Activated CD8-positive, alpha-beta T cell treated with anti-CD3 and anti-CD28 coated beads for 36 hours (primary cell): ENCODE measurements at regions not wholly inside any gene's neighbourhood (a gene's known extent, or its start where the extent isn't known, plus 50 kb on each side); places are given as distances from the start of the nearest gene placed in this dataset.

ENCODE experiments used
- ATAC-seq: fragments of 200-7000 bp; cut with Tn5 transposase; one replicate; pipeline ENCODE4 v1.10.0; 2021; ENCODE audit warnings: mild to moderate bottlenecking, moderate library complexity
- CTCF ChIA-PET: fragments of 350-600 bp; sonication (Branson Sonifier 250); formaldehyde crosslinking; loops from one replicate; lab custom pipeline; 2021; ENCODE audit warnings: antibody characterized with exemption; lab: Charles Lee
- POLR2A ChIA-PET: fragments of 350-600 bp; sonication (Branson Sonifier 250); formaldehyde crosslinking; loops from one replicate; lab custom pipeline; 2021; ENCODE audit warnings: antibody characterized with exemption; lab: Charles Lee
- DNase-seq: peaks from one replicate; pipeline ENCODE4 v3.0.0-alpha.2; 2020
- H3K27ac Mint-ChIP-seq: one replicate; pipeline ENCODE4 v1.8.0; 2021; ENCODE audit warnings: mild to moderate bottlenecking, mixed read lengths
- H3K27me3 Mint-ChIP-seq: one replicate; pipeline ENCODE4 v1.8.0; 2021; ENCODE audit warnings: mixed read lengths
- H3K36me3 Mint-ChIP-seq: one replicate; pipeline ENCODE4 v1.8.0; 2021; ENCODE audit warnings: low read depth, mixed read lengths
- H3K4me1 Mint-ChIP-seq: one replicate; pipeline ENCODE4 v1.8.0; 2021; ENCODE audit warnings: low read depth, mixed read lengths
- H3K4me3 Mint-ChIP-seq: one replicate; pipeline ENCODE4 v1.8.0; 2021; ENCODE audit warnings: mild to moderate bottlenecking, moderate library complexity, mixed read lengths
- H3K9me3 Mint-ChIP-seq: one replicate; pipeline ENCODE4 v1.8.0; 2021; ENCODE audit warnings: mixed read lengths
- CTCF ChIP-seq: fragments of 200-600 bp; IDR thresholded peaks from one replicate; pipeline ENCODE4 v1.8.0; 2022; ENCODE audit warnings: antibody characterized with exemption, mild to moderate bottlenecking
- intact Hi-C: fragments of 100-400 bp; cut with micrococcal nuclease; formaldehyde crosslinking; loops from one replicate; pipeline ENCODE4 v1.10.0; 2022

GRCh38 chr11:121873766-121874165 is 242.2 kb downstream of the BLID start:
- intact Hi-C loops: no loop called here
- ChIA-PET CTCF (no interaction called here), POLR2A (no interaction called here)
- peaks cover 3% of the 10 kb centered on the region for H3K27me3 Mint-ChIP-seq
- H3K9me3 Mint-ChIP-seq: no peaks in the 10 kb centered on the region
- H3K4me1 Mint-ChIP-seq: no peaks in the 10 kb centered on the region
- TF ChIP-seq CTCF: no peak
- no peak overlapping the region for H3K4me3 Mint-ChIP-seq
- no peak for DNase-seq
- ATAC-seq: no peak
- H3K27ac Mint-ChIP-seq: no peak overlapping the region
- no peaks in the 10 kb centered on the region for H3K36me3 Mint-ChIP-seq

GRCh38 chr11:121872356-121872755 is 243.7 kb downstream of the BLID start:
- Mint-ChIP-seq H3K9me3 (no peaks in the 10 kb centered on the region), H3K36me3 (no peaks in the 10 kb centered on the region), H3K27ac (no peak overlapping the region), H3K4me3 (no peak overlapping the region), H3K27me3 (peaks cover 1% of the 10 kb centered on the region), H3K4me1 (no peaks in the 10 kb centered on the region)
- DNase-seq (no peak), ATAC-seq (no peak)
- ChIA-PET POLR2A (no interaction called here), CTCF (no interaction called here)
- no peak for TF ChIP-seq CTCF
- intact Hi-C loops: no loop called here

GRCh38 chr11:121870206-121871045 is 245.6 kb downstream of the BLID start:
- Mint-ChIP-seq H3K36me3 (no peaks in the 10 kb centered on the region), H3K27me3 (peaks cover 1% of the 10 kb centered on the region), H3K27ac (no peak overlapping the region), H3K4me3 (no peak overlapping the region), H3K9me3 (peaks cover 2% of the 10 kb centered on the region), H3K4me1 (no peaks in the 10 kb centered on the region)
- TF ChIP-seq CTCF: no peak
- ATAC-seq (no peak), DNase-seq (no peak)
- ChIA-PET CTCF (no interaction called here), POLR2A (no interaction called here)
- intact Hi-C loops: no loop called here

GRCh38 chr11:121869478-121869877 is 246.5 kb downstream of the BLID start:
- no peak overlapping the region for H3K4me3 Mint-ChIP-seq
- intact Hi-C loops: no loop called here
- H3K27ac Mint-ChIP-seq: no peak overlapping the region
- CTCF ChIA-PET: no interaction called here
- no peaks in the 10 kb centered on the region for H3K27me3 Mint-ChIP-seq
- H3K36me3 Mint-ChIP-seq: no peaks in the 10 kb centered on the region
- peaks cover 4% of the 10 kb centered on the region for H3K9me3 Mint-ChIP-seq
- DNase-seq (no peak), ATAC-seq (no peak)
- POLR2A ChIA-PET: no interaction called here
- no peak for TF ChIP-seq CTCF
- no peaks in the 10 kb centered on the region for H3K4me1 Mint-ChIP-seq

GRCh38 chr11:121866754-121867153 is 249.3 kb downstream of the BLID start:
- POLR2A ChIA-PET: no interaction called here
- TF ChIP-seq CTCF: no peak
- Mint-ChIP-seq H3K9me3 (peaks cover 8% of the 10 kb centered on the region), H3K36me3 (no peaks in the 10 kb centered on the region), H3K27me3 (no peaks in the 10 kb centered on the region), H3K4me1 (no peaks in the 10 kb centered on the region), H3K4me3 (no peak overlapping the region), H3K27ac (no peak overlapping the region)
- DNase-seq (no peak), ATAC-seq (no peak)
- intact Hi-C loops: no loop called here
- CTCF ChIA-PET: no interaction called here
